ENCODE measurements at regions not wholly inside any gene's neighbourhood (a gene's known extent, or its start where the extent isn't known, plus 50 kb on each side); places are given as distances from the start of the nearest gene placed in this dataset.

DNA sequence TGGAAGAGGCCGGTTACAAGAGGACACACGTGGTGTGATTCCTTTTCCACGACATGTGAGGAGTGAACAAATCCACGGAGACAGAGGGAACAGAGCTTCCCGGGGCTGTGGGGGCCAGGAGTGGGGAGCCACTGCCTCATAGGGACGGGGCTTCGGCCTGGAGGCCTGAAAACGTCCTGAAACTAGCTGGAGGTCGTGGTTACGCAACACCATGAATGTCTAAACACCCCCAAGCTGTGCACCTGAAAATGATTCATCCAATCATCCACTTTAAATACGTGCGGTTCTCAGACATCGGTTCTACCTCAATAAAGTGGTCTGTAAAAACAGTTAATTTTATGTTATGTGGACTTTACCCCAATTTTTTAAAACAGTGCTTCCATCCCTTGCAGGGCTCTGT lies 65.3 kb upstream of the PPP1R26 start:
- no peak for TF ChIP-seq CTCF (conservative IDR thresholded peaks at IDR 0.05; ENCODE audit: low read length)
- TF ChIP-seq EZH2phosphoT487 (IDR thresholded peaks at IDR 0.05; ENCODE audit: borderline replicate concordance): no peak

Data from Loucy (cell line).